GM13977 (cell line): ENCODE measurements at regions not wholly inside any gene's neighbourhood (a gene's known extent, or its start where the extent isn't known, plus 50 kb on each side); places are given as distances from the start of the nearest gene placed in this dataset.

Experiments used
- DNase-seq: peaks from one replicate; pipeline ENCODE4 v3.0.0; 2012; ENCODE audit warnings: low spot score
- in situ Hi-C: fragments of 300-500 bp; cut with MboI; formaldehyde crosslinking; loops from one replicate; pipeline ENCODE4 v1.12.0; 2022; ENCODE audit warnings: low sequenced_read_pairs, low pct_unique_long_range_greater_than_20kb, mixed read lengths, inconsistent platforms; ENCODE audit not compliant: unreplicated experiment
- TF ChIP-seq, protein P1 (sequence below): IDR thresholded peaks from 2 replicates; pipeline ENCODE4 v1.5.1; 2012; ENCODE audit warnings: mild to moderate bottlenecking, control low read depth; ENCODE audit not compliant: insufficient read depth; ENCODE audit errors: extremely low read depth, missing control alignments

DNA sequence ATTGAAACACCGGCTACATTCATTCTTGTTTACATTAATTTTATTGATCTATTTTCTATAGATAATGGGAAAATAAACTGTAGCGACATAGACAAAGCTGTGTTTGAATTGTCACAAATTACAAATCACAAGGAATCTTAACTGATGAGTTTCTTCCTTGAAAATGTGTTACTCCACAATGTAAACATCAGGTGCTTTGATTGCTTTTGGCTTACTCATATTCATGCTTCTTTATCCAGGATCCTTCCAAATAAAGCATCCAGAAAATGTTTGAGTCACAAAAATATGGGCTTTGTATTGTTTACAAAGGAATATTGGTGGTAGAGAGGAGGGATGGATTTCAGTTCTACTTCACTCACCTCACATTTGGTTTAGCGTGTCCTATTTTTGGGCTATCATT is 64.0 kb downstream of the BMP2 start:
- in situ Hi-C loops: no loop called here
- TF ChIP-seq, protein P1, sequence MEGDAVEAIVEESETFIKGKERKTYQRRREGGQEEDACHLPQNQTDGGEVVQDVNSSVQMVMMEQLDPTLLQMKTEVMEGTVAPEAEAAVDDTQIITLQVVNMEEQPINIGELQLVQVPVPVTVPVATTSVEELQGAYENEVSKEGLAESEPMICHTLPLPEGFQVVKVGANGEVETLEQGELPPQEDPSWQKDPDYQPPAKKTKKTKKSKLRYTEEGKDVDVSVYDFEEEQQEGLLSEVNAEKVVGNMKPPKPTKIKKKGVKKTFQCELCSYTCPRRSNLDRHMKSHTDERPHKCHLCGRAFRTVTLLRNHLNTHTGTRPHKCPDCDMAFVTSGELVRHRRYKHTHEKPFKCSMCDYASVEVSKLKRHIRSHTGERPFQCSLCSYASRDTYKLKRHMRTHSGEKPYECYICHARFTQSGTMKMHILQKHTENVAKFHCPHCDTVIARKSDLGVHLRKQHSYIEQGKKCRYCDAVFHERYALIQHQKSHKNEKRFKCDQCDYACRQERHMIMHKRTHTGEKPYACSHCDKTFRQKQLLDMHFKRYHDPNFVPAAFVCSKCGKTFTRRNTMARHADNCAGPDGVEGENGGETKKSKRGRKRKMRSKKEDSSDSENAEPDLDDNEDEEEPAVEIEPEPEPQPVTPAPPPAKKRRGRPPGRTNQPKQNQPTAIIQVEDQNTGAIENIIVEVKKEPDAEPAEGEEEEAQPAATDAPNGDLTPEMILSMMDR: no peak
- no peak for DNase-seq

DNA sequence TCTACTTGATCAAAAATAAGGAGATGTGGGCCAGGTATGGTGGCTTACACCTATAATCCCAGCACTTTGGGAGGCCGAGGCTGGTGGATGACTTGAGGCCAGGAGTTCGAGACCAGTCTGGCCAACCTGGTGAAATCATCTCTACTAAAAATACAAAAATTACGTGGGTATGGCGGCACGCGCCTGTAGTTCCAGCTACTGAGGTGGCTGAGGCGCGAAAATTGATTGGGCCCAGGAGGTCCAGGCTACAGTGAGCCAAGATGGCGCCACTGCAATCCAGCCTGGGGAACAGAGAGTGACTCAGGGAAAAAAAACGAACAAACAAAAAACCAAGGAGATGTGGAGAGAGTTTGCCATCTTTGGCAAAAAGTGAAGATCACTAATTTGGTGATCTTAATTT is 65.3 kb downstream of the BMP2 start:
- DNase-seq: no peak
- TF ChIP-seq, protein P1: no peak
- in situ Hi-C loops: no loop called here

DNA sequence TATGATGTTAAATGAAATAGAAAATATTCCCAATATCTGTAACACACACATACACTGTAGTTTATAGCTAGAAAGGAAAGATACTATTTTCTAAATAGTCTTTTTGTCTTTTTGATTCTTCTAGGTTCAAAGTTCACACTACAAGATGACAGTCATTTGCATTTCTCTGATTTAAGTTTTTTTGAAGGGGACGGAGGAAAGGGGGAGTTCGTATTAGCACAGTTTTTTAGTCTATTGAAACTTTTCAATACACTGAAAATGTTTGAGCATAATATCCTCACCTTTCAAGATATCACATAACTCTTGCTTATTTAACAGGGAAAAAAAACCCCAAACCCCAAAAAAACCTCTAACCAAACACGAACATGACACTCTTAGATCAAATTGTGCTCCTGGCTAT is 68.1 kb downstream of the BMP2 start:
- in situ Hi-C loops: no loop called here

DNA sequence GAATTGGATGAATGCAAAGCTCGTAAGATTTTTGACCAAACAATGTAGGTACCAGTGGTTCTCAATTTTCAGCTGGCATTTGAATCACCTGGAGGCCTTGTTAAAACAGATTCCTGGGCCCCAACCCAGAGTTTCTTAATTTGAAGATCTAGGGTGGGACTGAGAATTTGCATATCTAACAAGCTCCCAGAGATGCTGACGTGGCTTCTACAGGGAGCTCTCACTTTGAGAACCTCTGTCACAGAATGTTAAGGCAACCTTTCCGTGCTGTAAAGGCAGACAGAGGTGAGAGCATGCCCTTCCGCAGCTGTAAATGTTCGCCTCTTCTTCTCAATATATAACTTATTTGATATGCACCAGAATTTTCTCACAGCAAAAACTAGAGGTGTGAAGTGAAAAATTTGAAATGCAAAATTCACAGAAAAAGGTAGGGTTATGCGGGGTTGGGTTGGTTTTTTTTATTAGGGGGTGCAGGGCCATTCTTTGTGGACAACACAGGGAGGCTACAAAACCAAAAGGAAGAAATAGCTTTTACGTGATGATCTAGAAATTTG is 69.4 kb downstream of the BMP2 start:
- in situ Hi-C loops: no loop called here
- TF ChIP-seq, protein P1: no peak

More for the DNA sequence above, 68.1 kb downstream of the BMP2 start:
- DNase-seq: no peak
- TF ChIP-seq, protein P1: no peak

DNA sequence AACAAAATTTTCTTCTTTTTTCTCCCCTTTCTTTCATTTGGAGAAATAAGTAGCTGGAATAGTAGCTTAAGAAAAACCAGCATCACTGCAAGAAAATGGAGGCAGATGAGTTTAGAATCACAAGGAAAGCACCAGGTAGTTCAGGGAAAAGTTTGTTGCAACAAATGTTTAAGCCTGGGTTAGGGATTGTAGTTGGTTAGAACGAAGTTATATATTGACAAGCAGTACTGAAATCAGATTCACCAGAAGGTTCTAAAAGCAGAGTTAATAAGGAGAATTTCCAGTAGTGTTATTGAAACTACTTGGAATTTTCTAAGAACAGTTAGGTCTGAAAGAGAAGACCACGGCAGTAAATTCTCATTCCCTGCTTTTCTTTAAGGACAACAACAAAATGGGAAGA is 70.2 kb downstream of the BMP2 start:
- in situ Hi-C loops: no loop called here
- TF ChIP-seq, protein P1: no peak
- no peak for DNase-seq

More for the DNA sequence above, 69.4 kb downstream of the BMP2 start:
- no peak for DNase-seq

DNA sequence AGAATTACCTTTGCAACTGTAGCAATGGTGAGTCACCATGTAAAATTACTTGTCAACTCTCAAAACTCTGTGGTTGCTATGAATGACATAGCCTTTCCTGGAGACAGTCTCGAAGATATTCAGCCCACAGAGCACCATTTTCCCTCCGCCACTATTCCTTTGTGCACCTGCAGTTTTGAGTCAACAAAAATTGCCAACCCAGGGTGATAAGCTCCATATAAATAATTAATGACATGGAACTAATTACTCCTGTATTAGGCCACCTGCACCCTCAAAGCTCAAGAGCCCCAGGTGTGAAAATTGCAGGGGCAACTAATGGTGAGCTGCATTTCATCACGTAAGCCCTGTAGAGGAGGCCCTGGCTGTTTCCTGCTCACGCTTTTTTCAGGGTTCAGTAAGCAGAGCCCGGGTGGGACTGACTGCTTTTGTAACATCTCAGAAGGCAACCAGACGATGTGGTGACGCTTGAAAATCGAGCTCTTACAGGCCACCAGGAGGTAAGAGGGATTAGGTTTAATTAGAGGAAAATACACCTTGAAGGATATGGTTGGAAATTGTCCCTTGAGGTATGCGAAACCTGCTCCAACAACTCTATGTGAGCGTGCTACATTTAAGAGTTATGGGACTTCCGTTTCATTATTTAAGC is 70.8 kb downstream of the BMP2 start:
- in situ Hi-C loops: no loop called here
- DNase-seq: no peak
- TF ChIP-seq, protein P1: no peak
